ENCODE measurements at regions not wholly inside any gene's neighbourhood (a gene's known extent, or its start where the extent isn't known, plus 50 kb on each side); places are given as distances from the start of the nearest gene placed in this dataset.
A peak's percentile ranks its signal among the peaks of the same experiment; 100 is the strongest.

GRCh38 chr11:122215244-122215992, 99.4 kb upstream of the BLID start:
- no peaks in the 10 kb centered on the region for H3K27me3 Mint-ChIP-seq (ENCODE audit: low read depth)
- no peaks in the 10 kb centered on the region for H3K9me3 Mint-ChIP-seq
- peak overlapping the region; percentile 51 to 82 (median 78) for H3K27ac Mint-ChIP-seq
- no peaks in the 10 kb centered on the region for H3K36me3 Mint-ChIP-seq (ENCODE audit: low read depth)
- TF ChIP-seq CTCF (IDR thresholded peaks at IDR 0.05; ENCODE audit: unreplicated experiment in 3 of 3): peak; percentile 87 to 91 (median 90)
- H3K4me1 Mint-ChIP-seq: peaks cover 45% of the 10 kb centered on the region
- no peak overlapping the region for H3K4me3 Mint-ChIP-seq

GRCh38 chr11:122214567-122214966, 98.6 kb upstream of the BLID start:
- TF ChIP-seq CTCF (IDR thresholded peaks at IDR 0.05; ENCODE audit: unreplicated experiment in 3 of 3): no peak
- Mint-ChIP-seq H3K9me3 (no peaks in the 10 kb centered on the region), H3K4me1 (peaks cover 50% of the 10 kb centered on the region)

GRCh38 chr11:122214080-122214479, 98.1 kb upstream of the BLID start:
- no peak for TF ChIP-seq CTCF (IDR thresholded peaks at IDR 0.05; ENCODE audit: unreplicated experiment in 3 of 3)
- H3K27ac Mint-ChIP-seq: peak overlapping the region in 2 of 3 experiments; percentile 78 to 82
- H3K4me1 Mint-ChIP-seq: peaks cover 55% of the 10 kb centered on the region
- no peaks in the 10 kb centered on the region for H3K36me3 Mint-ChIP-seq (ENCODE audit: low read depth)
- H3K4me3 Mint-ChIP-seq: no peak overlapping the region
- no peaks in the 10 kb centered on the region for H3K9me3 Mint-ChIP-seq
- no peaks in the 10 kb centered on the region for H3K27me3 Mint-ChIP-seq (ENCODE audit: low read depth)

More at GRCh38 chr11:122214567-122214966, 98.6 kb upstream of the BLID start:
- H3K27ac Mint-ChIP-seq: peak overlapping the region; percentile 51 to 82 (median 78)
- no peak overlapping the region for H3K4me3 Mint-ChIP-seq
- no peaks in the 10 kb centered on the region for H3K36me3 Mint-ChIP-seq (ENCODE audit: low read depth)
- H3K27me3 Mint-ChIP-seq (ENCODE audit: low read depth): no peaks in the 10 kb centered on the region

GRCh38 chr11:122213171-122213570, 97.2 kb upstream of the BLID start:
- H3K36me3 Mint-ChIP-seq (ENCODE audit: low read depth): no peaks in the 10 kb centered on the region
- no peaks in the 10 kb centered on the region for H3K9me3 Mint-ChIP-seq
- H3K4me3 Mint-ChIP-seq: no peak overlapping the region
- peaks cover 64% of the 10 kb centered on the region for H3K4me1 Mint-ChIP-seq
- no peaks in the 10 kb centered on the region for H3K27me3 Mint-ChIP-seq (ENCODE audit: low read depth)
- TF ChIP-seq CTCF (IDR thresholded peaks at IDR 0.05; ENCODE audit: unreplicated experiment in 3 of 3): no peak
- H3K27ac Mint-ChIP-seq: peak overlapping the region in 1 of 3 experiments; percentile 100

- H3K4me3 Mint-ChIP-seq: peak overlapping the region in 1 of 3 experiments; percentile 16
- H3K27ac Mint-ChIP-seq: peak overlapping the region; percentile 67 to 100 (median 85)
- H3K36me3 Mint-ChIP-seq (ENCODE audit: low read depth): no peaks in the 10 kb centered on the region
- no peak for TF ChIP-seq CTCF (IDR thresholded peaks at IDR 0.05; ENCODE audit: unreplicated experiment in 3 of 3)
- no peaks in the 10 kb centered on the region for H3K27me3 Mint-ChIP-seq (ENCODE audit: low read depth)
- no peaks in the 10 kb centered on the region for H3K9me3 Mint-ChIP-seq
- H3K4me1 Mint-ChIP-seq: peaks cover 74% of the 10 kb centered on the region
These were observed 94.5 kb upstream of the BLID start for GRCh38 chr11:122210367-122210997.

Data from nephron (organoid).